Nephron progenitor cell (in vitro differentiated cells): ENCODE measurements at regions not wholly inside any gene's neighbourhood (a gene's known extent, or its start where the extent isn't known, plus 50 kb on each side); places are given as distances from the start of the nearest gene placed in this dataset.

Experiments used
- DNase-seq: peaks from one replicate; pipeline ENCODE4 v3.0.0; 2021
- H3K27ac Mint-ChIP-seq: 2 replicates; pipeline ENCODE4 v1.8.0; 2021; ENCODE audit warnings: mild to moderate bottlenecking, moderate library complexity, mixed read lengths
- H3K27me3 Mint-ChIP-seq: 2 replicates; pipeline ENCODE4 v1.8.0; 2021; ENCODE audit warnings: mild to moderate bottlenecking, low read depth, mixed read lengths; ENCODE audit not compliant: poor library complexity
- H3K36me3 Mint-ChIP-seq: 2 replicates; pipeline ENCODE4 v1.8.0; 2021; ENCODE audit warnings: low read depth, mixed read lengths
- H3K4me1 Mint-ChIP-seq: 2 replicates; pipeline ENCODE4 v1.8.0; 2021; ENCODE audit warnings: mixed read lengths
- H3K4me3 Mint-ChIP-seq: 2 replicates; pipeline ENCODE4 v1.8.0; 2021; ENCODE audit warnings: mild to moderate bottlenecking, moderate library complexity, mixed read lengths
- H3K9me3 Mint-ChIP-seq: 2 replicates; pipeline ENCODE4 v1.8.0; 2021; ENCODE audit warnings: mild to moderate bottlenecking, moderate library complexity, mixed read lengths
- CTCF ChIP-seq: fragments of 200-600 bp; sonication (generic); IDR thresholded peaks from 2 replicates; pipeline ENCODE4 v1.5.0; 2021; ENCODE audit warnings: antibody characterized with exemption

- DNase-seq, result no peak
- H3K27ac Mint-ChIP-seq, result no peak overlapping the region
- no peak for TF ChIP-seq CTCF
These were observed 55.3 kb upstream of the SLC22A11 start for GRCh38 chr11:64500176-64501013.

GRCh38 chr11:64501500-64502427, 54.0 kb upstream of the SLC22A11 start:
- Mint-ChIP-seq H3K9me3 (peaks cover 19% of the 10 kb centered on the region), H3K4me3 (no peak overlapping the region), H3K4me1 (no peaks in the 10 kb centered on the region), H3K27me3 (peaks cover 35% of the 10 kb centered on the region), H3K36me3 (no peaks in the 10 kb centered on the region), H3K27ac (no peak overlapping the region)
- TF ChIP-seq CTCF, result no peak
- DNase-seq, result no peak

More at GRCh38 chr11:64500176-64501013, 55.3 kb upstream of the SLC22A11 start:
- no peak overlapping the region for H3K4me3 Mint-ChIP-seq
- H3K4me1 Mint-ChIP-seq, result no peaks in the 10 kb centered on the region
- peaks cover 25% of the 10 kb centered on the region for H3K27me3 Mint-ChIP-seq
- H3K9me3 Mint-ChIP-seq, result peaks cover 17% of the 10 kb centered on the region
- H3K36me3 Mint-ChIP-seq, result no peaks in the 10 kb centered on the region

- peaks cover 19% of the 10 kb centered on the region for H3K9me3 Mint-ChIP-seq
- no peak for TF ChIP-seq CTCF
- H3K4me3 Mint-ChIP-seq, result no peak overlapping the region
- H3K27ac Mint-ChIP-seq, result no peak overlapping the region
- no peaks in the 10 kb centered on the region for H3K4me1 Mint-ChIP-seq
- no peaks in the 10 kb centered on the region for H3K36me3 Mint-ChIP-seq
- no peak for DNase-seq
- peaks cover 35% of the 10 kb centered on the region for H3K27me3 Mint-ChIP-seq
These were observed 53.1 kb upstream of the SLC22A11 start for GRCh38 chr11:64502634-64503033.

GRCh38 chr11:64503186-64503753, 52.5 kb upstream of the SLC22A11 start:
- H3K27ac Mint-ChIP-seq, result no peak overlapping the region
- peaks cover 19% of the 10 kb centered on the region for H3K9me3 Mint-ChIP-seq
- no peaks in the 10 kb centered on the region for H3K4me1 Mint-ChIP-seq
- no peak overlapping the region for H3K4me3 Mint-ChIP-seq
- TF ChIP-seq CTCF, result no peak
- H3K36me3 Mint-ChIP-seq, result no peaks in the 10 kb centered on the region
- no peak for DNase-seq
- peaks cover 35% of the 10 kb centered on the region for H3K27me3 Mint-ChIP-seq

- Mint-ChIP-seq H3K27ac (no peak overlapping the region), H3K36me3 (no peaks in the 10 kb centered on the region), H3K4me1 (no peaks in the 10 kb centered on the region), H3K4me3 (no peak overlapping the region), H3K27me3 (peaks cover 45% of the 10 kb centered on the region), H3K9me3 (peaks cover 19% of the 10 kb centered on the region)
- no peak for TF ChIP-seq CTCF
- no peak for DNase-seq
These were observed 50.7 kb upstream of the SLC22A11 start for GRCh38 chr11:64504999-64505398.
